Fibroblast of lung (primary cell): ENCODE measurements at regions not wholly inside any gene's neighbourhood (a gene's known extent, or its start where the extent isn't known, plus 50 kb on each side); places are given as distances from the start of the nearest gene placed in this dataset.
A peak's percentile ranks its signal among the peaks of the same experiment; 100 is the strongest.

Experiments
- DNase-seq, 2 donors: peaks; one replicate each; pipeline versions ENCODE4 v3.0.0 to v3.0.0-alpha.2; 2010; ENCODE audit warnings: low read depth in 2 of 2
- H2AFZ ChIP-seq: 2 replicates; pipeline ENCODE4 v1.5.1; 2012; ENCODE audit warnings: low read length, control low read depth, inconsistent platforms
- H3K27ac ChIP-seq: 2 replicates; pipeline ENCODE4 v1.5.1; 2011; ENCODE audit warnings: low read length, control low read depth; ENCODE audit not compliant: insufficient read depth
- H3K27me3 ChIP-seq: 2 replicates; pipeline ENCODE4 v1.5.1; 2011; ENCODE audit warnings: mild to moderate bottlenecking, low read length; ENCODE audit not compliant: control insufficient read depth, insufficient read depth
- H3K36me3 ChIP-seq: 2 replicates; pipeline ENCODE4 v1.5.1; 2011; ENCODE audit warnings: low read length; ENCODE audit not compliant: control insufficient read depth, insufficient read depth
- H3K4me1 ChIP-seq: 2 replicates; pipeline ENCODE4 v1.5.1; 2011; ENCODE audit warnings: low read length; ENCODE audit not compliant: control insufficient read depth, insufficient read depth; ENCODE audit errors: extremely low read depth
- H3K4me2 ChIP-seq: 2 replicates; pipeline ENCODE4 v1.5.1; 2011; ENCODE audit warnings: low read length, control low read depth; ENCODE audit not compliant: insufficient read depth; ENCODE audit errors: extremely low read depth
- H3K4me3 ChIP-seq, 4 experiments: fragments of 200-600 bp in 1 of 4; sonication (generic) in 1 of 4; replicated peaks in 1 of 4; 2 replicates each; pipeline ENCODE4 v1.5.1; 2011 to 2016; ENCODE audit warnings: low read length in 4 of 4, low read depth in 3 of 4, mild to moderate bottlenecking in 3 of 4, control low read depth in 2 of 4, inconsistent platforms in 1 of 4, mixed read lengths in 1 of 4; ENCODE audit not compliant: insufficient read depth in 1 of 4; ENCODE audit errors: control extremely low read depth in 1 of 4
- H3K79me2 ChIP-seq: 2 replicates; pipeline ENCODE4 v1.5.1; 2012; ENCODE audit warnings: mild to moderate bottlenecking, low read length, inconsistent platforms; ENCODE audit not compliant: control insufficient read depth, insufficient read depth
- H3K9ac ChIP-seq: 2 replicates; pipeline ENCODE4 v1.5.1; 2011; ENCODE audit warnings: mild to moderate bottlenecking, low read length, control low read depth; ENCODE audit not compliant: insufficient read depth
- H3K9me3 ChIP-seq: 2 replicates; pipeline ENCODE4 v1.5.1; 2012; ENCODE audit warnings: low read depth, low read length; ENCODE audit not compliant: control insufficient read depth, insufficient read depth
- H4K20me1 ChIP-seq: 2 replicates; pipeline ENCODE4 v1.5.1; 2011; ENCODE audit warnings: low read length; ENCODE audit not compliant: control insufficient read depth, insufficient read depth; ENCODE audit errors: extremely low read depth
- EZH2 ChIP-seq: IDR thresholded peaks from 2 replicates; pipeline ENCODE4 v1.5.1; 2012; ENCODE audit warnings: low read length, control low read depth, mild to moderate bottlenecking; ENCODE audit errors: missing control alignments
- TF ChIP-seq, protein P1 (sequence below), 2 donors: IDR thresholded peaks in 1 of 2; conservative IDR thresholded peaks in 1 of 2; 1 replicate in 1 of 2; 2 replicates in 1 of 2; pipeline ENCODE4 v1.5.1; 2011 to 2012; ENCODE audit warnings: low read length in 2 of 2, control low read depth in 1 of 2, inconsistent platforms in 1 of 2, low read depth in 1 of 2, mild to moderate bottlenecking in 1 of 2

DNA sequence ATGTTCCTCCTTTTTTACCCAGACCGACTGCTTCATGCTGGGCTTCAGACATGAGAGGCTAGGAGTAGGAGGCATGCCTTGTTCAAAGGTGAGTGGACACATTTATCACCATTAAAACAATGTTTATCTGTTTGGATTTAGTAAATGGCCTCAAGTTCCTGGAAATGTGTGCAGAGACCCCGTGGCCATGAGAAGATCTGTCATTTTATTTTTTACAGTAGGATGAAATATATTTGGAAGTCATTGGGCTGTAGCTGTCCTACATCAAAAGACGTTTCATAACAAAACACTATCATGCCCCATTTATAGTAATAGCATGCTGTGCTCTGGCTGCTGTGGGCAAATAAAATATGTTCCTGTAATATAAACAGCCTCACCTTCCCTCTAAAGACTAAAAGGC is 403.9 kb upstream of the TNP1 start:
- Histone ChIP-seq H2AFZ (no peak overlapping the region), H3K9me3 (no peaks in the 10 kb centered on the region)

DNA sequence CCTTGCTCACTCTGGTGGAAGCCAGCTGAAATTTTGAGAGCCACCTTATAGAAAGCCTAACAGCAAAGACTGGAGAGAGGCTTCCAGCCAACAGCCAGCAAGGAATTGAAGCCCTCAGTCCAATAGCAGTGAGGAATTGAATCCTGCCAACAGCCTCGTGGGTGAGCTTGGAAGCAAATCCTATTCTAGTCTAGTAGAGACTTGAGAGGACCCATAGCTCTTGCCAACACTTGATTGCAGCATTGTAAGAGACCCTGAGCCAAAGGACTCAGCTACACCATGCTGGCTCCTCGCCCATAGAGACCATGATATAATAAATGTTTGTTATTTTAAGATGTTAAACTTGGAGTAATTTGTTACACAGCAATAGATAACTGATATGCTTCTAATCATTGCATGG is 403.0 kb upstream of the TNP1 start:
- no peak for TF ChIP-seq EZH2
- TF ChIP-seq, protein P1, sequence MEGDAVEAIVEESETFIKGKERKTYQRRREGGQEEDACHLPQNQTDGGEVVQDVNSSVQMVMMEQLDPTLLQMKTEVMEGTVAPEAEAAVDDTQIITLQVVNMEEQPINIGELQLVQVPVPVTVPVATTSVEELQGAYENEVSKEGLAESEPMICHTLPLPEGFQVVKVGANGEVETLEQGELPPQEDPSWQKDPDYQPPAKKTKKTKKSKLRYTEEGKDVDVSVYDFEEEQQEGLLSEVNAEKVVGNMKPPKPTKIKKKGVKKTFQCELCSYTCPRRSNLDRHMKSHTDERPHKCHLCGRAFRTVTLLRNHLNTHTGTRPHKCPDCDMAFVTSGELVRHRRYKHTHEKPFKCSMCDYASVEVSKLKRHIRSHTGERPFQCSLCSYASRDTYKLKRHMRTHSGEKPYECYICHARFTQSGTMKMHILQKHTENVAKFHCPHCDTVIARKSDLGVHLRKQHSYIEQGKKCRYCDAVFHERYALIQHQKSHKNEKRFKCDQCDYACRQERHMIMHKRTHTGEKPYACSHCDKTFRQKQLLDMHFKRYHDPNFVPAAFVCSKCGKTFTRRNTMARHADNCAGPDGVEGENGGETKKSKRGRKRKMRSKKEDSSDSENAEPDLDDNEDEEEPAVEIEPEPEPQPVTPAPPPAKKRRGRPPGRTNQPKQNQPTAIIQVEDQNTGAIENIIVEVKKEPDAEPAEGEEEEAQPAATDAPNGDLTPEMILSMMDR (conservative IDR thresholded peaks at IDR 0.05 in 1 of 2, IDR thresholded peaks at IDR 0.05 in 1 of 2; ENCODE audit: low read depth in 1 of 2, low read length in 2 of 2): no peak
- Histone ChIP-seq H3K27ac (no peak overlapping the region), H3K9ac (no peak overlapping the region), H4K20me1 (no peaks in the 10 kb centered on the region), H2AFZ (no peak overlapping the region), H3K27me3 (no peaks in the 10 kb centered on the region), H3K4me3 (no peak overlapping the region), H3K79me2 (no peaks in the 10 kb centered on the region), H3K4me1 (no peaks in the 10 kb centered on the region), H3K4me2 (no peak overlapping the region), H3K36me3 (no peaks in the 10 kb centered on the region), H3K9me3 (no peaks in the 10 kb centered on the region)
- DNase-seq: peak in 1 of 2 donors; percentile 39

More for the DNA sequence above, 403.9 kb upstream of the TNP1 start:
- H3K9ac ChIP-seq: no peak overlapping the region
- no peaks in the 10 kb centered on the region for H3K79me2 ChIP-seq
- no peaks in the 10 kb centered on the region for H3K36me3 ChIP-seq
- no peaks in the 10 kb centered on the region for H3K27me3 ChIP-seq
- no peak overlapping the region for H3K4me3 ChIP-seq
- no peak overlapping the region for H3K27ac ChIP-seq
- DNase-seq: no peak
- no peaks in the 10 kb centered on the region for H4K20me1 ChIP-seq
- no peak for TF ChIP-seq EZH2
- TF ChIP-seq, protein P1 (conservative IDR thresholded peaks at IDR 0.05 in 1 of 2, IDR thresholded peaks at IDR 0.05 in 1 of 2; ENCODE audit: low read depth in 1 of 2, low read length in 2 of 2): no peak
- no peak overlapping the region for H3K4me2 ChIP-seq
- no peaks in the 10 kb centered on the region for H3K4me1 ChIP-seq

DNA sequence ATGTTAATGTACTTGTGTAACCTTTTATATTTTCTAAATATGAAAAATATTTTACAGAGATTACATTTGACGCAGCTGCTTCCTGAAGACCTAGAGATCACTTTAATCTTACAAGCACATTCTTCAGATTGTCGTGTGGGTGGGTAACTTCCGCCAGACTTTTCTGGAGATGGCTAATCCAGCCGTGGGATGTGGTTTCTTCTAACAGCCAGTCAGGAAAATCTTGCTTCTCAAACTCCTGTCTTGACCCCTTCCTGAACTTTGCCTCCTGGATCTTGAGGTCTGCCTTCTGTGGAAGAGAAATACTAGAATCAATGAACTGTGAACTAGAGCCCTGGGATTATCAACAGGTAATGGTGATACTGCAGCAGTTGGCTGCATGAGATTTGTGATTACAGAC is 401.6 kb upstream of the TNP1 start:
- no peaks in the 10 kb centered on the region for H4K20me1 ChIP-seq
- no peak overlapping the region for H3K4me3 ChIP-seq
- TF ChIP-seq EZH2: no peak
- TF ChIP-seq, protein P1 (conservative IDR thresholded peaks at IDR 0.05 in 1 of 2, IDR thresholded peaks at IDR 0.05 in 1 of 2; ENCODE audit: low read depth in 1 of 2, low read length in 2 of 2): no peak
- H2AFZ ChIP-seq: no peak overlapping the region
- no peaks in the 10 kb centered on the region for H3K4me1 ChIP-seq
- H3K27ac ChIP-seq: no peak overlapping the region
- no peaks in the 10 kb centered on the region for H3K36me3 ChIP-seq
- no peaks in the 10 kb centered on the region for H3K79me2 ChIP-seq
- DNase-seq: peak in 1 of 2 donors; percentile 89
- H3K4me2 ChIP-seq: no peak overlapping the region
- no peak overlapping the region for H3K9ac ChIP-seq
- H3K27me3 ChIP-seq: no peaks in the 10 kb centered on the region
- no peaks in the 10 kb centered on the region for H3K9me3 ChIP-seq
